Uterus (tissue), 2 donors: ENCODE measurements at regions not wholly inside any gene's neighbourhood (a gene's known extent, or its start where the extent isn't known, plus 50 kb on each side); places are given as distances from the start of the nearest gene placed in this dataset.

ENCODE experiments used
- POLR2A ChIP-seq, 2 donors: fragments of 450-650 bp; IDR thresholded peaks; one replicate each; pipeline ENCODE4 v1.6.1; 2016; ENCODE audit warnings: antibody characterized with exemption in 2 of 2, mild to moderate bottlenecking in 1 of 2, moderate library complexity in 1 of 2
- TF ChIP-seq, protein P1 (sequence below), 4 experiments: fragments of 200-600 bp in 2 of 4; fragments of 450-650 bp in 2 of 4; sonication (generic) in 2 of 4; IDR thresholded peaks; one replicate each; pipeline ENCODE4 v1.5.1; 2016 to 2019; ENCODE audit warnings: antibody characterized with exemption in 4 of 4, mild to moderate bottlenecking in 2 of 4, moderate library complexity in 1 of 4

DNA sequence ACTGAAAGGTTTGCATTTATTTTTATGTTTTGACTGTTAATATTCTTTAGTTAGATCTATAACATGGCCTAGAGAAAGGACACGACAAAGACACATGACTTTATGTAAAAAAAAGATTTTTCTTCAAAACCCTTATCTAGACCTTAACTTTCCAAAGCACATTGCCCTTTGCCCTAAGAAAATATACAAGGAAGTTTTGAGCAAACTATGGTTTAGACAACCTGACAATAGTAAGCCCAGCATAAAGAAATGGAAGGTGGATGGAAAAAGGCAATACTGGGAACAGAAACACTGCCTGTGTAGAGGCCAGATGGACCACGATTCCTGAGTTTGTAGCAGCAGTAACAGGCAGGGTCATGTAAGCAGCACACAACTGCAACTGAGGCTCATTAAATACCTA lies 724.0 kb downstream of the GALC start:
- TF ChIP-seq, protein P1, sequence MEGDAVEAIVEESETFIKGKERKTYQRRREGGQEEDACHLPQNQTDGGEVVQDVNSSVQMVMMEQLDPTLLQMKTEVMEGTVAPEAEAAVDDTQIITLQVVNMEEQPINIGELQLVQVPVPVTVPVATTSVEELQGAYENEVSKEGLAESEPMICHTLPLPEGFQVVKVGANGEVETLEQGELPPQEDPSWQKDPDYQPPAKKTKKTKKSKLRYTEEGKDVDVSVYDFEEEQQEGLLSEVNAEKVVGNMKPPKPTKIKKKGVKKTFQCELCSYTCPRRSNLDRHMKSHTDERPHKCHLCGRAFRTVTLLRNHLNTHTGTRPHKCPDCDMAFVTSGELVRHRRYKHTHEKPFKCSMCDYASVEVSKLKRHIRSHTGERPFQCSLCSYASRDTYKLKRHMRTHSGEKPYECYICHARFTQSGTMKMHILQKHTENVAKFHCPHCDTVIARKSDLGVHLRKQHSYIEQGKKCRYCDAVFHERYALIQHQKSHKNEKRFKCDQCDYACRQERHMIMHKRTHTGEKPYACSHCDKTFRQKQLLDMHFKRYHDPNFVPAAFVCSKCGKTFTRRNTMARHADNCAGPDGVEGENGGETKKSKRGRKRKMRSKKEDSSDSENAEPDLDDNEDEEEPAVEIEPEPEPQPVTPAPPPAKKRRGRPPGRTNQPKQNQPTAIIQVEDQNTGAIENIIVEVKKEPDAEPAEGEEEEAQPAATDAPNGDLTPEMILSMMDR (IDR thresholded peaks at IDR 0.05): no peak
- TF ChIP-seq POLR2A (IDR thresholded peaks at IDR 0.05): no peak
